Caco-2 (cell line): ENCODE measurements at regions not wholly inside any gene's neighbourhood (a gene's known extent, or its start where the extent isn't known, plus 50 kb on each side); places are given as distances from the start of the nearest gene placed in this dataset.

Source experiments
- BruUV-seq: library from RNA; stranded (reverse); fragments of 400-500 nt; replicated peaks from 2 replicates; lab custom pipeline; 2021; lab: Mats Ljungman, UMichigan
- CTCF ChIA-PET: fragments of 300-600 bp; sonication (Branson Sonifier 250); formaldehyde crosslinking; loops from one replicate; lab custom pipeline; 2022; ENCODE audit warnings: antibody characterized with exemption; lab: Charles Lee
- POLR2A ChIA-PET: fragments of 300-600 bp; sonication (Branson Sonifier 250); formaldehyde crosslinking; loops from one replicate; lab custom pipeline; 2022; ENCODE audit warnings: antibody characterized with exemption; lab: Charles Lee
- DNase-seq, 2 experiments: peaks; one replicate each; pipeline versions ENCODE4 v3.0.0 to v3.0.0-alpha.2; 2020 to 2022
- H3K27me3 ChIP-seq: replicated peaks from 2 replicates; pipeline ENCODE4 v1.6.0; 2011; ENCODE audit warnings: low read length; ENCODE audit not compliant: control insufficient read depth, insufficient read depth
- H3K36me3 ChIP-seq: 2 replicates; pipeline ENCODE4 v1.5.1; 2011; ENCODE audit warnings: low read length; ENCODE audit not compliant: control insufficient read depth, insufficient read depth
- H3K4me1 ChIP-seq: fragments of 250-450 bp; sonication (Bioruptor Pico); 2 replicates; pipeline ENCODE4 v1.5.1; 2020; ENCODE audit warnings: mild to moderate bottlenecking
- H3K4me3 ChIP-seq: 2 replicates; pipeline ENCODE4 v1.5.1; 2011; ENCODE audit warnings: low read depth, mild to moderate bottlenecking, control low read depth, low read length
- H3K9me3 ChIP-seq: fragments of 250-450 bp; sonication (Bioruptor Pico); 2 replicates; pipeline ENCODE4 v1.5.1; 2020; ENCODE audit warnings: mild to moderate bottlenecking, moderate library complexity
- H3K27ac Mint-ChIP-seq: one replicate; pipeline ENCODE4 v1.8.0; 2022; ENCODE audit warnings: mixed read lengths; ENCODE audit not compliant: unreplicated experiment
- H3K27me3 Mint-ChIP-seq: one replicate; pipeline ENCODE4 v1.8.0; 2022; ENCODE audit warnings: mixed read lengths; ENCODE audit not compliant: insufficient read depth, unreplicated experiment
- H3K36me3 Mint-ChIP-seq: one replicate; pipeline ENCODE4 v1.8.0; 2022; ENCODE audit warnings: mild to moderate bottlenecking, mixed read lengths; ENCODE audit not compliant: insufficient read depth, unreplicated experiment
- H3K4me1 Mint-ChIP-seq: one replicate; pipeline ENCODE4 v1.8.0; 2022; ENCODE audit warnings: low read depth, mixed read lengths; ENCODE audit not compliant: unreplicated experiment
- H3K4me3 Mint-ChIP-seq: one replicate; pipeline ENCODE4 v1.8.0; 2022; ENCODE audit warnings: mild to moderate bottlenecking, moderate library complexity, mixed read lengths; ENCODE audit not compliant: unreplicated experiment
- H3K9me3 Mint-ChIP-seq: one replicate; pipeline ENCODE4 v1.8.0; 2022; ENCODE audit warnings: mixed read lengths; ENCODE audit not compliant: unreplicated experiment
- CTCF ChIP-seq, 2 experiments: fragments of 200-600 bp in 1 of 2; IDR thresholded peaks; 1 replicate in 1 of 2; 2 replicates in 1 of 2; pipeline versions ENCODE4 v1.5.1 to v1.8.0; 2011 to 2022; ENCODE audit warnings: antibody characterized with exemption in 1 of 2, control low read depth in 1 of 2, inconsistent platforms in 1 of 2, low read depth in 1 of 2, low read length in 1 of 2, mild to moderate bottlenecking in 1 of 2, moderate library complexity in 1 of 2; ENCODE audit not compliant: insufficient read depth in 1 of 2, severe bottlenecking in 1 of 2, unreplicated experiment in 1 of 2
- intact Hi-C: fragments of 100-400 bp; cut with micrococcal nuclease; formaldehyde crosslinking; loops from one replicate; pipeline ENCODE4 v1.10.0; 2022; ENCODE audit not compliant: unreplicated experiment

- no peaks in the 10 kb centered on the region for H3K27me3 ChIP-seq
- peaks cover 17% of the 10 kb centered on the region for H3K27me3 Mint-ChIP-seq
- H3K4me1 ChIP-seq, result no peaks in the 10 kb centered on the region
- H3K9me3 ChIP-seq, result no peaks in the 10 kb centered on the region
- H3K36me3 Mint-ChIP-seq, result no peaks in the 10 kb centered on the region
- H3K4me1 Mint-ChIP-seq, result no peaks in the 10 kb centered on the region
- H3K36me3 ChIP-seq, result no peaks in the 10 kb centered on the region
- intact Hi-C loops, result no loop called here
- DNase-seq, result no peak
- H3K27ac Mint-ChIP-seq, result no peak overlapping the region
- CTCF ChIA-PET, result no interaction called here
- H3K4me3 Mint-ChIP-seq, result no peak overlapping the region
- no peak for TF ChIP-seq CTCF (IDR thresholded peaks at IDR 0.05; ENCODE audit: insufficient read depth in 1 of 2, low read depth in 1 of 2, low read length in 1 of 2, severe bottlenecking in 1 of 2, unreplicated experiment in 1 of 2)
- no peaks in the 10 kb centered on the region for H3K9me3 Mint-ChIP-seq
- POLR2A ChIA-PET, result no interaction called here
- no TSS peak for BruUV-seq
- no peak overlapping the region for H3K4me3 ChIP-seq
Observed at GRCh38 chr1:63173161-63173560, 149.2 kb upstream of the FOXD3 start.

- Mint-ChIP-seq H3K4me3 (no peak overlapping the region), H3K27ac (no peak overlapping the region), H3K27me3 (peaks cover 3% of the 10 kb centered on the region), H3K4me1 (no peaks in the 10 kb centered on the region), H3K9me3 (no peaks in the 10 kb centered on the region), H3K36me3 (no peaks in the 10 kb centered on the region)
- H3K27me3 ChIP-seq, result no peaks in the 10 kb centered on the region
- no peak for DNase-seq
- intact Hi-C loops, result loop anchor here (1.0 kb wide), 1 partner anchor 252 kb away; no protein-coding TSS in a partner anchor
- CTCF ChIA-PET, result no interaction called here
- TF ChIP-seq CTCF (IDR thresholded peaks at IDR 0.05; ENCODE audit: insufficient read depth in 1 of 2, low read depth in 1 of 2, low read length in 1 of 2, severe bottlenecking in 1 of 2, unreplicated experiment in 1 of 2), result no peak
- H3K4me1 ChIP-seq, result no peaks in the 10 kb centered on the region
- POLR2A ChIA-PET, result no interaction called here
- no TSS peak for BruUV-seq
- no peaks in the 10 kb centered on the region for H3K9me3 ChIP-seq
- H3K4me3 ChIP-seq, result no peak overlapping the region
- H3K36me3 ChIP-seq, result no peaks in the 10 kb centered on the region
Observed at GRCh38 chr1:63189677-63190076, 132.7 kb upstream of the FOXD3 start.

GRCh38 chr1:63190171-63190570 lies 132.2 kb upstream of the FOXD3 start:
- no peaks in the 10 kb centered on the region for H3K9me3 ChIP-seq
- TF ChIP-seq CTCF (IDR thresholded peaks at IDR 0.05; ENCODE audit: insufficient read depth in 1 of 2, low read depth in 1 of 2, low read length in 1 of 2, severe bottlenecking in 1 of 2, unreplicated experiment in 1 of 2), result no peak
- CTCF ChIA-PET, result no interaction called here
- Mint-ChIP-seq H3K4me3 (no peak overlapping the region), H3K4me1 (no peaks in the 10 kb centered on the region), H3K27ac (no peak overlapping the region), H3K36me3 (no peaks in the 10 kb centered on the region), H3K9me3 (no peaks in the 10 kb centered on the region), H3K27me3 (peaks cover 3% of the 10 kb centered on the region)
- BruUV-seq, result no TSS peak
- intact Hi-C loops, result no loop called here
- POLR2A ChIA-PET, result no interaction called here
- H3K36me3 ChIP-seq, result no peaks in the 10 kb centered on the region
- DNase-seq, result no peak
- no peak overlapping the region for H3K4me3 ChIP-seq
- H3K27me3 ChIP-seq, result no peaks in the 10 kb centered on the region
- H3K4me1 ChIP-seq, result no peaks in the 10 kb centered on the region
